ENCODE measurements at regions not wholly inside any gene's neighbourhood (a gene's known extent, or its start where the extent isn't known, plus 50 kb on each side); places are given as distances from the start of the nearest gene placed in this dataset.

- in situ Hi-C loops (cut with MboI; ENCODE audit: low sequenced_read_pairs) = no loop called here
Observed at GRCh38 chr20:24812373-24812772, 136.7 kb upstream of the CST7 start.

- in situ Hi-C loops (cut with MboI; ENCODE audit: low sequenced_read_pairs) = no loop called here
Observed at GRCh38 chr20:24813080-24813479, 136.0 kb upstream of the CST7 start.

GRCh38 chr20:24813496-24813895 lies 135.6 kb upstream of the CST7 start:
- in situ Hi-C loops (cut with MboI; ENCODE audit: low sequenced_read_pairs) = no loop called here

GRCh38 chr20:24813936-24814335 lies 135.1 kb upstream of the CST7 start:
- in situ Hi-C loops (cut with MboI; ENCODE audit: low sequenced_read_pairs) = no loop called here

- in situ Hi-C loops (cut with MboI; ENCODE audit: low sequenced_read_pairs) = no loop called here
Observed at GRCh38 chr20:24814556-24815195, 134.4 kb upstream of the CST7 start.

GRCh38 chr20:24815196-24815815 lies 133.8 kb upstream of the CST7 start:
- in situ Hi-C loops (cut with MboI; ENCODE audit: low sequenced_read_pairs) = no loop called here

GRCh38 chr20:24815931-24816330 lies 133.1 kb upstream of the CST7 start:
- in situ Hi-C loops (cut with MboI; ENCODE audit: low sequenced_read_pairs) = no loop called here

- in situ Hi-C loops (cut with MboI; ENCODE audit: low sequenced_read_pairs) = no loop called here
Observed at GRCh38 chr20:24816431-24816830, 132.6 kb upstream of the CST7 start.

- in situ Hi-C loops (cut with MboI; ENCODE audit: low sequenced_read_pairs) = no loop called here
Observed at GRCh38 chr20:24816907-24817306, 132.2 kb upstream of the CST7 start.

- in situ Hi-C loops (cut with MboI; ENCODE audit: low sequenced_read_pairs) = no loop called here
Observed at GRCh38 chr20:24817351-24817750, 131.7 kb upstream of the CST7 start.

- in situ Hi-C loops (cut with MboI; ENCODE audit: low sequenced_read_pairs) = no loop called here
Observed at GRCh38 chr20:24818056-24818455, 131.0 kb upstream of the CST7 start.

- in situ Hi-C loops (cut with MboI; ENCODE audit: low sequenced_read_pairs) = no loop called here
Observed at GRCh38 chr20:24819331-24819965, 129.6 kb upstream of the CST7 start.

GRCh38 chr20:24820345-24820744 lies 128.7 kb upstream of the CST7 start:
- in situ Hi-C loops (cut with MboI; ENCODE audit: low sequenced_read_pairs) = no loop called here

GRCh38 chr20:24821391-24821790 lies 127.7 kb upstream of the CST7 start:
- in situ Hi-C loops (cut with MboI; ENCODE audit: low sequenced_read_pairs) = no loop called here

- in situ Hi-C loops (cut with MboI; ENCODE audit: low sequenced_read_pairs) = no loop called here
Observed at GRCh38 chr20:24823176-24823784, 125.8 kb upstream of the CST7 start.

GRCh38 chr20:24823989-24824693 lies 124.9 kb upstream of the CST7 start:
- in situ Hi-C loops (cut with MboI; ENCODE audit: low sequenced_read_pairs) = no loop called here

GRCh38 chr20:24825591-24825990 lies 123.5 kb upstream of the CST7 start:
- in situ Hi-C loops (cut with MboI; ENCODE audit: low sequenced_read_pairs) = no loop called here

- in situ Hi-C loops (cut with MboI; ENCODE audit: low sequenced_read_pairs) = no loop called here
Observed at GRCh38 chr20:24827603-24828295, 121.3 kb upstream of the CST7 start.

- in situ Hi-C loops (cut with MboI; ENCODE audit: low sequenced_read_pairs) = no loop called here
Observed at GRCh38 chr20:24828992-24829648, 119.9 kb upstream of the CST7 start.

- in situ Hi-C loops (cut with MboI; ENCODE audit: low sequenced_read_pairs) = no loop called here
Observed at GRCh38 chr20:24829649-24830370, 119.3 kb upstream of the CST7 start.
